COR-L47 (cell line): ENCODE measurements at regions not wholly inside any gene's neighbourhood (a gene's known extent, or its start where the extent isn't known, plus 50 kb on each side); places are given as distances from the start of the nearest gene placed in this dataset.
"Not testable (repeated sequence)": the region's sequence is repeated elsewhere in the genome, so short reads cannot be mapped to it uniquely, and the experiment has no call there.

Source experiments
- DNase-seq: peaks from one replicate; lab custom pipeline; 2025; lab: John Stamatoyannopoulos, UW

GRCh38 chr14:61602003-61602732 is 93.1 kb upstream of the HIF1A start:
- DNase-seq = no peak

GRCh38 chr14:61602733-61603077 is 92.6 kb upstream of the HIF1A start:
- DNase-seq = no peak

- no peak for DNase-seq
Observed at GRCh38 chr14:61603736-61604135, 91.6 kb upstream of the HIF1A start.

- DNase-seq = peak; percentile 28
Observed at GRCh38 chr14:61607570-61608244, 87.6 kb upstream of the HIF1A start.

GRCh38 chr14:61608245-61609165 is 86.8 kb upstream of the HIF1A start:
- DNase-seq = peak; percentile 86

GRCh38 chr14:61609191-61609843 is 86.0 kb upstream of the HIF1A start:
- peak; percentile 12 for DNase-seq

- DNase-seq = no peak
Observed at GRCh38 chr14:61609884-61610283, 85.4 kb upstream of the HIF1A start.

GRCh38 chr14:61610900-61611299 is 84.4 kb upstream of the HIF1A start:
- DNase-seq = no peak

- DNase-seq = no peak
Observed at GRCh38 chr14:61611880-61612630, 83.3 kb upstream of the HIF1A start.

GRCh38 chr14:61613006-61613405 is 82.3 kb upstream of the HIF1A start:
- DNase-seq = not testable (repeated sequence)

- no peak for DNase-seq
Observed at GRCh38 chr14:61614693-61615092, 80.6 kb upstream of the HIF1A start.

GRCh38 chr14:61615743-61616523 is 79.4 kb upstream of the HIF1A start:
- DNase-seq = no peak

- no peak for DNase-seq
Observed at GRCh38 chr14:61616524-61617185, 78.7 kb upstream of the HIF1A start.

- no peak for DNase-seq
Observed at GRCh38 chr14:61618448-61618847, 76.9 kb upstream of the HIF1A start.

- no peak for DNase-seq
Observed at GRCh38 chr14:61619494-61619893, 75.8 kb upstream of the HIF1A start.

- no peak for DNase-seq
Observed at GRCh38 chr14:61620130-61620946, 75.0 kb upstream of the HIF1A start.

GRCh38 chr14:61621444-61621843 is 73.9 kb upstream of the HIF1A start:
- no peak for DNase-seq

- no peak for DNase-seq
Observed at GRCh38 chr14:61622051-61622450, 73.3 kb upstream of the HIF1A start.

GRCh38 chr14:61623927-61624326 is 71.4 kb upstream of the HIF1A start:
- DNase-seq = no peak
